ENCODE measurements at regions not wholly inside any gene's neighbourhood (a gene's known extent, or its start where the extent isn't known, plus 50 kb on each side); places are given as distances from the start of the nearest gene placed in this dataset.

GRCh38 chr3:157754451-157754850 lies 251.2 kb upstream of the VEPH1 start:
- no peak for TF ChIP-seq CTCF (optimal IDR thresholded peaks at IDR 0.05 in 1 of 3, IDR thresholded peaks at IDR 0.05 in 1 of 3, conservative IDR thresholded peaks at IDR 0.05 in 1 of 3; ENCODE audit: extremely low read depth in 1 of 3, insufficient read depth in 2 of 3, low read length in 3 of 3)
- no peak for TF ChIP-seq EZH2 (IDR thresholded peaks at IDR 0.05; ENCODE audit: low read length)
